IPS-15b (cell line): ENCODE measurements at regions not wholly inside any gene's neighbourhood (a gene's known extent, or its start where the extent isn't known, plus 50 kb on each side); places are given as distances from the start of the nearest gene placed in this dataset.
"Not testable (repeated sequence)": the region's sequence is repeated elsewhere in the genome, so short reads cannot be mapped to it uniquely, and the experiment has no call there.

Experiments used
- H3K27me3 ChIP-seq: one replicate; pipeline ENCODE4 v1.6.1; 2013; ENCODE audit warnings: low read length; ENCODE audit not compliant: control insufficient read depth, insufficient read depth
- H3K36me3 ChIP-seq: one replicate; pipeline ENCODE4 v1.6.1; 2013; ENCODE audit warnings: low read length; ENCODE audit not compliant: control insufficient read depth, insufficient read depth
- H3K4me1 ChIP-seq: one replicate; pipeline ENCODE4 v1.6.1; 2013; ENCODE audit warnings: mild to moderate bottlenecking, low read length; ENCODE audit not compliant: control insufficient read depth, insufficient read depth
- H3K4me3 ChIP-seq: one replicate; pipeline ENCODE4 v1.5.1; 2013; ENCODE audit warnings: low read depth, low read length
- H3K9ac ChIP-seq: one replicate; pipeline ENCODE4 v1.6.1; 2013; ENCODE audit warnings: low read depth, mild to moderate bottlenecking, low read length
- H3K9me3 ChIP-seq: one replicate; pipeline ENCODE4 v1.6.1; 2013; ENCODE audit warnings: mild to moderate bottlenecking, low read length; ENCODE audit not compliant: control insufficient read depth, insufficient read depth

GRCh38 chr18:78495550-78495949 is 484.1 kb upstream of the SALL3 start:
- Histone ChIP-seq H3K36me3 (no peaks in the 10 kb centered on the region), H3K9ac (no peak overlapping the region), H3K27me3 (no peaks in the 10 kb centered on the region)

GRCh38 chr18:78496079-78496478 is 483.5 kb upstream of the SALL3 start:
- no peaks in the 10 kb centered on the region for H3K9me3 ChIP-seq
- H3K9ac ChIP-seq = no peak overlapping the region
- no peak overlapping the region for H3K4me3 ChIP-seq
- H3K4me1 ChIP-seq = no peaks in the 10 kb centered on the region
- no peaks in the 10 kb centered on the region for H3K27me3 ChIP-seq
- H3K36me3 ChIP-seq = no peaks in the 10 kb centered on the region

More at GRCh38 chr18:78495550-78495949, 484.1 kb upstream of the SALL3 start:
- Histone ChIP-seq H3K4me3 (no peak overlapping the region), H3K4me1 (no peaks in the 10 kb centered on the region), H3K9me3 (no peaks in the 10 kb centered on the region)

- Histone ChIP-seq H3K4me1 (no peaks in the 10 kb centered on the region), H3K9ac (no peak overlapping the region), H3K9me3 (no peaks in the 10 kb centered on the region), H3K36me3 (no peaks in the 10 kb centered on the region), H3K27me3 (no peaks in the 10 kb centered on the region), H3K4me3 (no peak overlapping the region)
Measured at GRCh38 chr18:78497641-78498040, 482.0 kb upstream of the SALL3 start.

- Histone ChIP-seq H3K9me3 (no peaks in the 10 kb centered on the region), H3K4me1 (no peaks in the 10 kb centered on the region), H3K4me3 (no peak overlapping the region), H3K27me3 (no peaks in the 10 kb centered on the region), H3K9ac (no peak overlapping the region), H3K36me3 (no peaks in the 10 kb centered on the region)
Measured at GRCh38 chr18:78499586-78499985, 480.0 kb upstream of the SALL3 start.

- H3K9ac ChIP-seq = no peak overlapping the region
- no peaks in the 10 kb centered on the region for H3K9me3 ChIP-seq
- H3K4me1 ChIP-seq = no peaks in the 10 kb centered on the region
- no peaks in the 10 kb centered on the region for H3K27me3 ChIP-seq
- H3K4me3 ChIP-seq = no peak overlapping the region
- H3K36me3 ChIP-seq = no peaks in the 10 kb centered on the region
Measured at GRCh38 chr18:78501251-78501650, 478.4 kb upstream of the SALL3 start.

- Histone ChIP-seq H3K4me1 (no peaks in the 10 kb centered on the region), H3K4me3 (no peak overlapping the region), H3K27me3 (no peaks in the 10 kb centered on the region), H3K9me3 (no peaks in the 10 kb centered on the region), H3K9ac (no peak overlapping the region), H3K36me3 (no peaks in the 10 kb centered on the region)
Measured at GRCh38 chr18:78503129-78503528, 476.5 kb upstream of the SALL3 start.

- no peaks in the 10 kb centered on the region for H3K4me1 ChIP-seq
- H3K27me3 ChIP-seq = no peaks in the 10 kb centered on the region
- no peak overlapping the region for H3K4me3 ChIP-seq
- H3K9me3 ChIP-seq = no peaks in the 10 kb centered on the region
- no peak overlapping the region for H3K9ac ChIP-seq
- H3K36me3 ChIP-seq = no peaks in the 10 kb centered on the region
Measured at GRCh38 chr18:78505851-78506461, 473.7 kb upstream of the SALL3 start.

GRCh38 chr18:78507217-78507616 is 472.4 kb upstream of the SALL3 start:
- H3K4me1 ChIP-seq = no peaks in the 10 kb centered on the region
- H3K9me3 ChIP-seq = no peaks in the 10 kb centered on the region
- H3K4me3 ChIP-seq = no peak overlapping the region
- H3K9ac ChIP-seq = no peak overlapping the region
- H3K27me3 ChIP-seq = no peaks in the 10 kb centered on the region
- H3K36me3 ChIP-seq = no peaks in the 10 kb centered on the region

- not testable (repeated sequence) for H3K4me1 ChIP-seq, H3K36me3 ChIP-seq, H3K9ac ChIP-seq, H3K4me3 ChIP-seq, H3K27me3 ChIP-seq, H3K9me3 ChIP-seq
Measured at GRCh38 chr18:78508228-78508824, 471.3 kb upstream of the SALL3 start.

GRCh38 chr18:78510091-78510490 is 469.5 kb upstream of the SALL3 start:
- Histone ChIP-seq H3K9me3 (no peaks in the 10 kb centered on the region), H3K27me3 (no peaks in the 10 kb centered on the region)

GRCh38 chr18:78510636-78511035 is 469.0 kb upstream of the SALL3 start:
- Histone ChIP-seq H3K9me3 (no peaks in the 10 kb centered on the region), H3K27me3 (no peaks in the 10 kb centered on the region), H3K4me3 (no peak overlapping the region), H3K36me3 (no peaks in the 10 kb centered on the region), H3K4me1 (no peaks in the 10 kb centered on the region), H3K9ac (no peak overlapping the region)

More at GRCh38 chr18:78510091-78510490, 469.5 kb upstream of the SALL3 start:
- Histone ChIP-seq H3K4me3 (no peak overlapping the region), H3K36me3 (no peaks in the 10 kb centered on the region), H3K9ac (no peak overlapping the region), H3K4me1 (no peaks in the 10 kb centered on the region)
